Skeletal muscle tissue (tissue), 3 donors: ENCODE measurements at regions not wholly inside any gene's neighbourhood (a gene's known extent, or its start where the extent isn't known, plus 50 kb on each side); places are given as distances from the start of the nearest gene placed in this dataset.

Experiments used
- H3K27ac ChIP-seq: one replicate; pipeline ENCODE4 v1.7.0; 2013; ENCODE audit warnings: mild to moderate bottlenecking, low read depth, low read length, inconsistent platforms
- H3K27me3 ChIP-seq, 3 donors: one replicate each; pipeline ENCODE4 v1.7.0; 2013; ENCODE audit warnings: low read length in 3 of 3; ENCODE audit not compliant: control insufficient read depth in 3 of 3, insufficient read depth in 3 of 3
- H3K36me3 ChIP-seq, 3 donors: one replicate each; pipeline ENCODE4 v1.7.0; 2013; ENCODE audit warnings: low read length in 3 of 3; ENCODE audit not compliant: control insufficient read depth in 3 of 3, insufficient read depth in 3 of 3
- H3K4me1 ChIP-seq, 3 donors: one replicate each; pipeline ENCODE4 v1.7.0; 2013; ENCODE audit warnings: low read length in 3 of 3, mild to moderate bottlenecking in 3 of 3; ENCODE audit not compliant: control insufficient read depth in 3 of 3, insufficient read depth in 3 of 3
- H3K4me3 ChIP-seq, 3 donors: one replicate each; pipeline ENCODE4 v1.7.0; 2013; ENCODE audit warnings: low read length in 3 of 3
- H3K9ac ChIP-seq, 3 donors: one replicate each; pipeline ENCODE4 v1.7.0; 2013; ENCODE audit warnings: low read length in 3 of 3, mild to moderate bottlenecking in 3 of 3, moderate library complexity in 2 of 3, low read depth in 1 of 3
- H3K9me3 ChIP-seq, 3 donors: one replicate each; pipeline ENCODE4 v1.7.0; 2013; ENCODE audit warnings: low read length in 3 of 3; ENCODE audit not compliant: control insufficient read depth in 3 of 3
- donor health status: Osteomylitis.

DNA sequence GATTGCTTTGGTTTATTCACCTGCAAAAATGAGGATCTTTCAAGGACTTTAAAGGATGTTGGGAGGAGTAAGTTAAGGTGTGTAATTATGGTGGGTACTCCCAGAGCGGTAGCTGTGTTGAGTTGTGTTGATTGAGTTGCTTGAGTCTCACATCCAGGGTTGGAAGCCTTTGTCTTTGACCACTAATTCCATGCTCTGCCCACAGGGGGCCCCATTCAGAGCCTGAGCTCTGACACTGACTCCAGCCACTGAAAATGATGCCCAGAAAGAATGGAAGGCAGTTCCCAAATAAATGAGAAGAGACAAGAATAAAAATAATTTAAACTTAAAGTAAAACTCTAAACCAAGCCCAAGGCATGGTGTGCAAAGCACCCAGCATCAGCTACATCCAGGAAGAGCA, 237.4 kb upstream of the PWP1 start:
- Histone ChIP-seq H3K36me3 (no peaks in the 10 kb centered on the region), H3K27me3 (peaks cover 0 to 5% (median 3%) of the 10 kb centered on the region in 3 donors), H3K9me3 (peaks cover 0 to 2% (median 2%) of the 10 kb centered on the region in 3 donors), H3K9ac (no peak overlapping the region), H3K4me1 (no peaks in the 10 kb centered on the region), H3K27ac (no peak overlapping the region), H3K4me3 (no peak overlapping the region)

DNA sequence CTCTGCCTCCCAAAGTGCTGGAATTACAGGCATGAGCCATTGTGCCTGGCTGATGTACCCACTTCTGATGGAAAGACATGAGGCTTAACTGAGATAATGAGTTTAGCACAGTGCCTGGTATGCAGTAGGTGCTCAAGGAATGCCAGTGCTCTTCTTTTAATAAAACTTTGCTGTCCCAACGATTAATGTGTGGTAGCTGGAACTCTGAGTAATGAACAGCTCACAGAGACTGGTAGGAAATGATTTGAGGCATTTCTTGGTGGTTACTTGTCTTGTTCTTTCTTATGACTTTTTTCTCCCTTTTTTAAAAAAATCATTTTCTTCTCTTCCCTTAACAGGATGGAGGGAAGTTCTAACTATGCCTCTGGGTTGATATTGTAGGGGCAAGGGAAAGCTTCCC, 235.7 kb upstream of the PWP1 start:
- Histone ChIP-seq H3K9ac (no peak overlapping the region), H3K27ac (no peak overlapping the region), H3K9me3 (peaks cover 0 to 2% (median 2%) of the 10 kb centered on the region in 3 donors), H3K4me3 (no peak overlapping the region), H3K36me3 (no peaks in the 10 kb centered on the region), H3K27me3 (peaks cover 0 to 5% (median 3%) of the 10 kb centered on the region in 3 donors), H3K4me1 (no peaks in the 10 kb centered on the region)

DNA sequence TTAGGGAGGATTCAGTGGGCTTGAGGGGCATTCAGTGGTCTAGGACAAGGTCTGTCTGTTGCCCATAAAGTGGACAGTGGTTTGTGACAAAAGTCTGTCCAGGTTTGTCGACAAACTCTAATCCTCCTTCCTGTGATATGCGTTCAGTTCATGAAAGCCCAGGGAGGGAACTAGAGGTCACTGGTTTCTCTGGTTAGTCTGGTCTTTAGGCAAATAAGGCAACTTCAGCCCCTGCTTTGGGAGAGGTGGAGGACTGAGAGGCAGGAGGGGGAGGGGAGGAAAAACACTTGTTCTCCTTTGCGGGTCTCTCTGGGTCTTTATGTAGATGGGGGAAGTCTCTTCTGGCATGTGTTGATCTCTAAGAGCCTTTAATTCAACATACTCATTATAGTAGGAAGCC, 235.1 kb upstream of the PWP1 start:
- peaks cover 0 to 5% (median 3%) of the 10 kb centered on the region in 3 donors for H3K27me3 ChIP-seq
- H3K27ac ChIP-seq = no peak overlapping the region
- H3K36me3 ChIP-seq = no peaks in the 10 kb centered on the region
- H3K9ac ChIP-seq = no peak overlapping the region
- peaks cover 0 to 2% (median 2%) of the 10 kb centered on the region in 3 donors for H3K9me3 ChIP-seq
- no peak overlapping the region for H3K4me3 ChIP-seq
- no peaks in the 10 kb centered on the region for H3K4me1 ChIP-seq

DNA sequence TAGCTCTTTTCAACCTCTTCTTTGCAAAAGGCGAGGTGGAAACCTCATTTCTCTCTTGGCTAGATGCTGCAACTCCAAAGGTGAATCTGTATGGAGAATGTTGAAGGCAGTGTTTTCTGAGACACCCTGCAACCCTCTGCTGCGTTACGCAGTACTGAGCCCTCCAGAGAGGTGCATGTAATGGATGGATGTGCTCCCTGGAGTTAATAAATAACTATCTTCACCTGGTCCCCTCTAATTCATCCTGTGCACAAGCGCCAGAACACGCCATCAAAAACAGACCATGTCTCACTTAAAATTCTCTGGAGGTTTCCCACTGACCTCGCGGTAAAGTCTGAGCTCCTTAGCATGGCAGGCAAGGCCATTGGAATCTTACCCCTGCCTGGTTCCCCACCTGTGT, 234.4 kb upstream of the PWP1 start:
- Histone ChIP-seq H3K9ac (no peak overlapping the region), H3K4me1 (no peaks in the 10 kb centered on the region), H3K36me3 (no peaks in the 10 kb centered on the region), H3K9me3 (peaks cover 0 to 2% (median 2%) of the 10 kb centered on the region in 3 donors), H3K4me3 (no peak overlapping the region), H3K27me3 (peaks cover 0 to 5% (median 3%) of the 10 kb centered on the region in 3 donors), H3K27ac (no peak overlapping the region)

DNA sequence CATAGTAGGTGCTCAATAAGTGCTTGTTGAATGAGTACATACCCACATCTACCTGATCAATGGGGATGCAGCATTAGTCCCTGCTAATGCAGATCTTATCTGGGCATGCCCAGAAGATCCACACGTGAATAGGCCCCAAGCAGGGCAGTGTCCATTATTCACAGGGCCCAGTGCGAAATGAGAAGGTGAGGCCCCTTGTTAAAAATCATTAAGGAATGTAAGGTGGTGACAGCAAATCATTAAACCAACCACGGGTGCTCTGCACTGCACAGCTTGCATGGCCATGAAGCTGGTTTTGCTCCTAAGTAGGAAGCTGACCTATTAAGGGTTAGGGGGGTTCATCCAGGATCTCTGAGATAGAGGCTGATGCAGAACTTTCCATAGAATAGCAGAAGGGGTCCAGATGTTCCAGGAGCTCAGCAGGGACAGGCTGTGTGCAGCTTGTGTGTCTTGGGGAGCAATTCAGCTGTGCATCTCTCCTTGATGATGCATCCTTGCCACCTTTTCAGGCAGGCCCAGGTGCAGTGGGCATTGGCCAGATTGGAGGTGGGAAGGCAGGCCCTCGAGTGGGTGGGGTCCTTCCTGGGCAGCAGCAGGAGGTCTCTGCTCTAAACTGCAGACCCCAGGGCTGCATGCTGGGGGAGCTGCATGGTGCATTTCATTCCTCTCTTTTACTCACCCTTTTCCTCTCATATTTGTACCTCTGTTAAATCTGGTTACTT, 231.3 kb upstream of the PWP1 start:
- peaks cover 0 to 2% (median 0%) of the 10 kb centered on the region in 3 donors for H3K9me3 ChIP-seq
- H3K4me3 ChIP-seq = no peak overlapping the region
- peaks cover 0 to 5% (median 3%) of the 10 kb centered on the region in 3 donors for H3K27me3 ChIP-seq
- no peaks in the 10 kb centered on the region for H3K4me1 ChIP-seq
- no peak overlapping the region for H3K9ac ChIP-seq
- no peak overlapping the region for H3K27ac ChIP-seq
- H3K36me3 ChIP-seq = no peaks in the 10 kb centered on the region

DNA sequence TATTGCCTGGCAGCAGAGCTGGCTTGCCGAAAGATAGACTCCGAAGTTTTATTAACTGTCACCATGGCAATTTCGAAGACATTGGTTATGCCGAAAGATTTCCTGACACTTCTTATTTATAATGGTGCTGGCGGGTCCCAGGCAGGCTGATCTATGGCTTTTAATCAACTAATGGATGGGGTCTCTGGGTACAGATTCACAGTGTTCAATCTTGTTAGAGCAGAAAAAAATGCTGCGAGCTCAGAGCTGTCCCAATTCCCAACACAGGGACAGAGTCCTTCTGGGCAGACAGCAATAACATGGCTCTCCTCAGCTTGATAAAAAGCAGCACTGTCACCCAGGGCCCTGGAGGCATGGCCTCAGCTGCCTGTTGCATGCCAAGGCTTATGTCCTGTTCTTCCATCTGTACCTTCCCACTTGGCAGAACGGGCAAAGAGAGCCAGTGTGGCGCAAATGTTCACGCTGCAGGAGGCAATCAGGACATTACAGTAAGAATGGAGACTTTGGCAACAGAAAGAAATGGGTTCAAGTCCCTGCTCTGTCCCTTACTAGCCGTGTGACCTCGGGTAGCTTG, 228.2 kb upstream of the PWP1 start:
- H3K27ac ChIP-seq = no peak overlapping the region
- H3K9ac ChIP-seq = no peak overlapping the region
- H3K4me3 ChIP-seq = no peak overlapping the region
- H3K9me3 ChIP-seq = peaks cover 0 to 2% (median 0%) of the 10 kb centered on the region in 3 donors
- no peaks in the 10 kb centered on the region for H3K36me3 ChIP-seq
- no peaks in the 10 kb centered on the region for H3K4me1 ChIP-seq
- H3K27me3 ChIP-seq = no peaks in the 10 kb centered on the region

DNA sequence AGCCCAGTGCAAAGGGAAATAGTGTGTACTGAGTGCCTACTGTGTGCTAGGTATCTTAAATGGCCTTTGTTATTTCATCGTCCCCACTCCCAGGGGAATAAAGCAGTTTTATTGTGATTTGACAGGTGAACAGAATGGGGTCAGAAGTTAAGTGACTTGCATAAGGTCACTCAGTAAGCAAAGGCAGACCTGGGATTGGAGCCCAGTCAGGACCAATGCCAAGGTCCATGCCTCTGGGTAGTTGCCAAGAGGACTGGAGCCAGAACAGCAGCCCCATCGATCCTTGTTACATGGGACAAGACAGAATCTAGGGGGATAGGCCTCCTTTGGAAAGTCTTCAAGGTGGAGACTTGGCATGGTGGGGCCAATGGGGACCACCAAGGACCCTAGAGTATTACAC, 227.4 kb upstream of the PWP1 start:
- Histone ChIP-seq H3K4me1 (no peaks in the 10 kb centered on the region), H3K27ac (no peak overlapping the region)

DNA sequence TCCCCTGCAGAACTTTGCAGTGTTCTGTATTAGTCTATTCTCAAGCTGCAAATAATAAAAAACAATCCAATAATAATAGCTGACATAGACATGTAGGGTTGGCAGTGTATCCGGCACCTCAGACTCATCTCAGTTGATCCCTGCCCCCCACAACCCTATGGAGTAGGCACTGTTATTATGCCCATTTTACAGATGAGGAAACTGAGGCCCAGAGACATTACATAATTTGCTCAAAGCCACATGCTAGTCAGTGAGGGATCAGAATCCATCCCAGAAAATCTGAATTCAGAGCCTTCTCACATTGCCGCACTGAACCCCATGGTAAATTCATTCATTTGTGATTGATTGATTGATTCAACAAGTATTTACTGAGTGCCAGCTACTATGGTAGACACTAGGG, 226.6 kb upstream of the PWP1 start:
- H3K4me3 ChIP-seq = no peak overlapping the region

More for the DNA sequence above, 227.4 kb upstream of the PWP1 start:
- no peak overlapping the region for H3K9ac ChIP-seq
- H3K4me3 ChIP-seq = no peak overlapping the region
- H3K9me3 ChIP-seq = no peaks in the 10 kb centered on the region
- H3K27me3 ChIP-seq = no peaks in the 10 kb centered on the region
- H3K36me3 ChIP-seq = no peaks in the 10 kb centered on the region

DNA sequence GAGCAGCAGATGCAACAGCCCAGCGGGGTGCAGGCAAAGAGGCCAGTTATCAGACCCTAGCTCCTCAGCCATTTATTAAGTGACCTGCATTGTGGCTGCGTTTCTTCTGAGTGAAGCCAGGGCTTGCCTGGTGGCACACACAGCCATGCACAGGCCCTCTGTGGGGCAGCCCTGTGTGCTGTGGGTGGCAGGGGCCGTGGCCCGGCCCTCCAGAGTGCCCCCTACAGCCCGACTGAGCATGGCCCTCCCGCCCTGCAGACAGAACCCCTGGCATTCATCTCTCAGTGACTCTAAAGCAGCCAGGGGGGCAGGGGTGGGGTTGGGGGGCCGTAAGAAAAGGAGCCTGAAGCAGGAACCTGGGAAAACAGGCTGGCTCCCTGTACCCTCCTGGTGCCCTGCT, 226.0 kb upstream of the PWP1 start:
- Histone ChIP-seq H3K27ac (no peak overlapping the region), H3K9ac (no peak overlapping the region), H3K9me3 (no peaks in the 10 kb centered on the region), H3K36me3 (no peaks in the 10 kb centered on the region), H3K4me1 (no peaks in the 10 kb centered on the region), H3K27me3 (no peaks in the 10 kb centered on the region), H3K4me3 (no peak overlapping the region)

More for the DNA sequence above, 226.6 kb upstream of the PWP1 start:
- H3K27ac ChIP-seq = no peak overlapping the region
- no peaks in the 10 kb centered on the region for H3K36me3 ChIP-seq
- H3K9me3 ChIP-seq = no peaks in the 10 kb centered on the region
- H3K4me1 ChIP-seq = no peaks in the 10 kb centered on the region
- no peaks in the 10 kb centered on the region for H3K27me3 ChIP-seq
- no peak overlapping the region for H3K9ac ChIP-seq

DNA sequence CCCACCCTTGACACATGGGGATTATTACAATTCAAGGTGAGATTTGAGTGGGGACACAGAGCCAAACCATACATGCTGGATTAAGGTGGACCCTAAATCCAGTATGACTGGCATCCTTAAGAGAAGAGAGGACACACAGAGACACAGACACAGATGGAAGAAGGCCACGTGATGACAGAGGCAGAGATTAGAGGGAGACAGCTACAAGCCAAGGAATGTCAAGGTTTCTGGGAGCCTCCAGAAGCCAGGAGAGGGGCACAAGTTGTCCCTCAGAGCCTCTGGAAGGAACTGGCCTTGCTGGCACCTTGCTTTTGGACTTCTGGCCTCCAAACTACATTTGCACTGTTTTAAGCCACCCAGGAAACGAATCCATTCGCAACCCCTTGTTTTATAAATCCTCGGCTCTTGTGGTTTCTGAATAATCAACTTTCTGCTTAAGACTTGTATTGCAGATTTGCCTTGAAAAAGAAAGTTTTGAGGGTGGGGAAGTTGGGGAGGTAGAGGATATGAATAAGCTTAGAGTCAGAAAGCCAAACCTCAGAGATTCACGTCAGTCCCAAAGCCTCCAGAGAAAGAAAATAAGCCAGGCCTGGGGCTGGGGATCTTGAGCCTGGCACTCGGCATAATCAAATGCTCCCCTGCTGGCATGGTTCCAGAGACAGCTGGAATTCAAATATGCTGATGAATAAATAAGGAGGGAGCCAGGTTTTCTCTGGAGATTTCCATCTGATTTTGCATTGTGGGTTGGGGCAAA, 224.2 kb upstream of the PWP1 start:
- no peaks in the 10 kb centered on the region for H3K9me3 ChIP-seq
- H3K4me1 ChIP-seq = no peaks in the 10 kb centered on the region
- no peaks in the 10 kb centered on the region for H3K36me3 ChIP-seq
- H3K9ac ChIP-seq = no peak overlapping the region
- no peak overlapping the region for H3K27ac ChIP-seq
- H3K27me3 ChIP-seq = no peaks in the 10 kb centered on the region
- no peak overlapping the region for H3K4me3 ChIP-seq
